ENCODE measurements at regions not wholly inside any gene's neighbourhood (a gene's known extent, or its start where the extent isn't known, plus 50 kb on each side); places are given as distances from the start of the nearest gene placed in this dataset.

GRCh38 chr18:76564117-76564516 is 69.1 kb upstream of the ZNF516 start:
- Mint-ChIP-seq H3K36me3 (ENCODE audit: insufficient read depth in 1 of 3, low read depth in 3 of 3) (no peaks in the 10 kb centered on the region; a peak in 1 of 7 replicates), H3K27me3 (ENCODE audit: low read depth) (peaks cover 13% of the 10 kb centered on the region), H3K4me1 (peaks cover 17 to 19% of the 10 kb centered on the region in 2 experiments), H3K27ac (no peak overlapping the region), H3K4me3 (no peak overlapping the region), H3K9me3 (no peaks in the 10 kb centered on the region)
- Histone ChIP-seq H3K18ac (ENCODE audit: insufficient read length, low read depth, low read length) (no peak overlapping the region), H2AFZ (ENCODE audit: low read length) (no peak overlapping the region), H3K79me1 (ENCODE audit: insufficient read depth, low read depth, low read length, poor library complexity, severe bottlenecking) (no peaks in the 10 kb centered on the region), H2BK20ac (ENCODE audit: low read depth, low read length, poor library complexity, severe bottlenecking) (no peak overlapping the region), H3K9ac (ENCODE audit: extremely low read depth, insufficient read length, low read length) (no peak overlapping the region), H3K4me2 (ENCODE audit: insufficient read depth, insufficient read length, low read length) (no peak overlapping the region), H2BK12ac (ENCODE audit: insufficient read length, low read depth, low read length) (no peak overlapping the region), H3K14ac (ENCODE audit: insufficient read depth, low read length) (no peak overlapping the region), H4K20me1 (ENCODE audit: control insufficient read depth, insufficient read depth, insufficient read length) (peaks cover 2% of the 10 kb centered on the region), H3K4me1 (ENCODE audit: insufficient read depth, low read length) (peaks cover 2% of the 10 kb centered on the region; the same call in 1 of the 2 replicates), H2BK5ac (ENCODE audit: insufficient read length, low read length) (no peak overlapping the region), H3K27me3 (ENCODE audit: insufficient read depth, low read length) (no peaks in the 10 kb centered on the region), H2BK120ac (ENCODE audit: low read depth, low read length, poor library complexity, severe bottlenecking) (no peak overlapping the region), H3K9me3 (ENCODE audit: control insufficient read depth, low read depth, low read length) (no peaks in the 10 kb centered on the region), H3K23me2 (ENCODE audit: insufficient read length, low read depth, low read length, poor library complexity, severe bottlenecking) (no peaks in the 10 kb centered on the region), H2BK15ac (ENCODE audit: low read depth, low read length) (no peak overlapping the region), H2AK5ac (ENCODE audit: insufficient read length, low read length) (no peak overlapping the region), H3K4ac (ENCODE audit: low read depth, low read length) (no peak overlapping the region), H4K8ac (replicated peaks; ENCODE audit: insufficient read length, low read depth, low read length) (no peak overlapping the region), H4K91ac (ENCODE audit: insufficient read length, low read depth, low read length) (no peak overlapping the region), H3K56ac (ENCODE audit: insufficient read length, low read depth, low read length) (no peak overlapping the region), H3K23ac (ENCODE audit: insufficient read length, low read depth, low read length) (no peak overlapping the region), H4K5ac (ENCODE audit: insufficient read length, low read depth, low read length) (no peak overlapping the region), H3K27ac (ENCODE audit: insufficient read length, low read depth, low read length) (no peak overlapping the region), H3K79me2 (ENCODE audit: insufficient read depth, low read length) (no peaks in the 10 kb centered on the region), H3T11ph (ENCODE audit: low read length) (no peak overlapping the region)
- WGBS (ENCODE audit: extremely low coverage, insufficient read length, low lambda C conversion rate), result no CpG with 5 or more reads among the region's 8 CpGs
- TF ChIP-seq, protein P1, sequence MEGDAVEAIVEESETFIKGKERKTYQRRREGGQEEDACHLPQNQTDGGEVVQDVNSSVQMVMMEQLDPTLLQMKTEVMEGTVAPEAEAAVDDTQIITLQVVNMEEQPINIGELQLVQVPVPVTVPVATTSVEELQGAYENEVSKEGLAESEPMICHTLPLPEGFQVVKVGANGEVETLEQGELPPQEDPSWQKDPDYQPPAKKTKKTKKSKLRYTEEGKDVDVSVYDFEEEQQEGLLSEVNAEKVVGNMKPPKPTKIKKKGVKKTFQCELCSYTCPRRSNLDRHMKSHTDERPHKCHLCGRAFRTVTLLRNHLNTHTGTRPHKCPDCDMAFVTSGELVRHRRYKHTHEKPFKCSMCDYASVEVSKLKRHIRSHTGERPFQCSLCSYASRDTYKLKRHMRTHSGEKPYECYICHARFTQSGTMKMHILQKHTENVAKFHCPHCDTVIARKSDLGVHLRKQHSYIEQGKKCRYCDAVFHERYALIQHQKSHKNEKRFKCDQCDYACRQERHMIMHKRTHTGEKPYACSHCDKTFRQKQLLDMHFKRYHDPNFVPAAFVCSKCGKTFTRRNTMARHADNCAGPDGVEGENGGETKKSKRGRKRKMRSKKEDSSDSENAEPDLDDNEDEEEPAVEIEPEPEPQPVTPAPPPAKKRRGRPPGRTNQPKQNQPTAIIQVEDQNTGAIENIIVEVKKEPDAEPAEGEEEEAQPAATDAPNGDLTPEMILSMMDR (conservative IDR thresholded peaks at IDR 0.05), result no peak
- DNase-seq, result no peak
